Thoracic aorta (tissue), 2 donors: ENCODE measurements at regions not wholly inside any gene's neighbourhood (a gene's known extent, or its start where the extent isn't known, plus 50 kb on each side); places are given as distances from the start of the nearest gene placed in this dataset.

Experiments
- ATAC-seq: fragments of 150-250 bp; one replicate; pipeline ENCODE4 v1.8.0; 2017; ENCODE audit warnings: low read depth; ENCODE audit not compliant: insufficient number of reproducible peaks, low FRiP score
- DNase-seq: peaks from one replicate; pipeline ENCODE4 v3.0.0-alpha.2; 2020; ENCODE audit warnings: low spot score
- H3K27ac ChIP-seq, 2 donors: fragments of 200-600 bp; sonication (generic); 1 replicate in 1 of 2; 2 replicates in 1 of 2; pipeline ENCODE4 v1.5.1; 2016; ENCODE audit warnings: mild to moderate bottlenecking in 2 of 2, moderate library complexity in 2 of 2
- H3K27me3 ChIP-seq: fragments of 200-600 bp; sonication (generic); replicated peaks from 2 replicates; pipeline ENCODE4 v1.6.0; 2016; ENCODE audit warnings: mild to moderate bottlenecking; ENCODE audit not compliant: insufficient read depth
- H3K36me3 ChIP-seq: fragments of 200-600 bp; sonication (generic); one replicate; pipeline ENCODE4 v1.5.1; 2016
- H3K4me1 ChIP-seq, 2 donors: fragments of 200-600 bp; sonication (generic); 1 replicate in 1 of 2; 2 replicates in 1 of 2; pipeline versions ENCODE4 v1.5.1 to v1.6.0; 2016; ENCODE audit warnings: low read depth in 2 of 2, mild to moderate bottlenecking in 1 of 2; ENCODE audit not compliant: control insufficient read depth in 1 of 2
- H3K4me3 ChIP-seq: fragments of 200-600 bp; sonication (generic); 2 replicates; pipeline ENCODE4 v1.5.1; 2016; ENCODE audit warnings: mild to moderate bottlenecking
- H3K9me3 ChIP-seq: fragments of 200-600 bp; sonication (generic); 2 replicates; pipeline ENCODE4 v1.5.1; 2016
- CTCF ChIP-seq: fragments of 200-600 bp; sonication (generic); IDR thresholded peaks from one replicate; pipeline ENCODE4 v1.5.1; 2019; ENCODE audit warnings: antibody characterized with exemption

- DNase-seq (no peak), ATAC-seq (no peak)
- no peaks in the 10 kb centered on the region for H3K36me3 ChIP-seq
- no peak overlapping the region for H3K27ac ChIP-seq
- TF ChIP-seq CTCF: no peak
- H3K27me3 ChIP-seq: no peaks in the 10 kb centered on the region
- no peaks in the 10 kb centered on the region for H3K4me1 ChIP-seq
- no peak overlapping the region for H3K4me3 ChIP-seq
- no peaks in the 10 kb centered on the region for H3K9me3 ChIP-seq
Observed at GRCh38 chr7:131723926-131724325, 167.5 kb upstream of the PODXL start.

GRCh38 chr7:131722371-131722770 lies 165.9 kb upstream of the PODXL start:
- Histone ChIP-seq H3K27me3 (no peaks in the 10 kb centered on the region), H3K36me3 (no peaks in the 10 kb centered on the region), H3K4me1 (no peaks in the 10 kb centered on the region), H3K27ac (no peak overlapping the region), H3K9me3 (no peaks in the 10 kb centered on the region), H3K4me3 (no peak overlapping the region)
- TF ChIP-seq CTCF: no peak
- no peak for DNase-seq
- ATAC-seq: no peak

GRCh38 chr7:131721660-131722059 lies 165.2 kb upstream of the PODXL start:
- Histone ChIP-seq H3K4me1 (no peaks in the 10 kb centered on the region), H3K27ac (no peak overlapping the region), H3K4me3 (no peak overlapping the region), H3K9me3 (no peaks in the 10 kb centered on the region), H3K27me3 (no peaks in the 10 kb centered on the region), H3K36me3 (no peaks in the 10 kb centered on the region)
- no peak for ATAC-seq
- TF ChIP-seq CTCF: no peak
- no peak for DNase-seq

- no peak for ATAC-seq
- Histone ChIP-seq H3K4me3 (no peak overlapping the region), H3K36me3 (no peaks in the 10 kb centered on the region), H3K9me3 (no peaks in the 10 kb centered on the region), H3K27me3 (no peaks in the 10 kb centered on the region), H3K4me1 (no peaks in the 10 kb centered on the region), H3K27ac (no peak overlapping the region)
- no peak for DNase-seq
- TF ChIP-seq CTCF: no peak
Observed at GRCh38 chr7:131720703-131721102, 164.3 kb upstream of the PODXL start.

- Histone ChIP-seq H3K27ac (no peak overlapping the region), H3K4me3 (no peak overlapping the region), H3K27me3 (no peaks in the 10 kb centered on the region), H3K4me1 (no peaks in the 10 kb centered on the region), H3K36me3 (no peaks in the 10 kb centered on the region), H3K9me3 (no peaks in the 10 kb centered on the region)
- ATAC-seq (no peak), DNase-seq (no peak)
- no peak for TF ChIP-seq CTCF
Observed at GRCh38 chr7:131717181-131717580, 160.8 kb upstream of the PODXL start.
